K562 (cell line): ENCODE measurements at regions not wholly inside any gene's neighbourhood (a gene's known extent, or its start where the extent isn't known, plus 50 kb on each side); places are given as distances from the start of the nearest gene placed in this dataset.

Experiments
- ATAC-seq: fragments of 200-7000 bp; cut with Tn5 transposase; 3 replicates; pipeline ENCODE4 v1.9.1; 2020; ENCODE audit warnings: moderate library complexity
- BruUV-seq: library from RNA; stranded (reverse); fragments of 400-500 nt; replicated peaks from 2 replicates; lab custom pipeline; 2021; lab: Mats Ljungman, UMichigan
- CTCF ChIA-PET: fragments of 300-600 bp; formaldehyde crosslinking; extraction: SDS; loops from one replicate; lab custom pipeline; 2021; ENCODE audit warnings: low intra/inter-chr PET ratio; lab: Yijun Ruan, JAX
- POLR2A ChIA-PET: fragments of 300-600, 350-650 bp; sonication (Branson Sonifier 250); formaldehyde crosslinking; extraction: SDS; loops from one replicate; lab custom pipeline; 2021; ENCODE audit warnings: antibody characterized with exemption, inconsistent platforms; lab: Yijun Ruan, JAX
- DNase-seq, 4 experiments: peaks; one replicate each; pipeline versions ENCODE4 v3.0.0 to v3.0.0-alpha.2; 2011 to 2018; ENCODE audit warnings: low spot score in 3 of 4, mixed read lengths in 3 of 4; ENCODE audit errors: extremely low read depth in 1 of 4
- FAIRE-seq: peaks from 2 replicates; lab custom pipeline; 2011; peaks lifted over from hg19 to GRCh38; lab: Jason Lieb, UNC
- H2AFZ ChIP-seq: 2 replicates; pipeline ENCODE4 v1.6.0; 2011; ENCODE audit warnings: low read depth, low read length, control low read depth, inconsistent platforms
- H3K27ac ChIP-seq: fragments of 200-600 bp; 3 replicates; pipeline ENCODE4 v1.8.0; 2011; ENCODE audit warnings: low read depth, mild to moderate bottlenecking, control low read depth, inconsistent platforms, low read length, moderate library complexity, mixed read lengths; ENCODE audit errors: extremely low read depth
- H3K27me3 ChIP-seq, 2 experiments: fragments of 300-600 bp in 1 of 2; 2 replicates in 1 of 2; 3 replicates in 1 of 2; pipeline versions ENCODE4 v1.6.0 to v1.8.0; 2011; ENCODE audit warnings: inconsistent platforms in 2 of 2, low read length in 2 of 2, mild to moderate bottlenecking in 1 of 2, mixed read lengths in 1 of 2, moderate library complexity in 1 of 2; ENCODE audit not compliant: control insufficient read depth in 2 of 2, insufficient read depth in 2 of 2
- H3K36me3 ChIP-seq: fragments of 300-600 bp; 3 replicates; pipeline ENCODE4 v1.8.0; 2011; ENCODE audit warnings: mild to moderate bottlenecking, low read length, inconsistent platforms; ENCODE audit not compliant: control insufficient read depth, insufficient read depth
- H3K4me1 ChIP-seq, 2 experiments: fragments of 200-600 bp in 1 of 2; replicated peaks in 1 of 2; 2 replicates in 1 of 2; 3 replicates in 1 of 2; pipeline versions ENCODE4 v1.5.1 to v1.8.0; 2011; ENCODE audit warnings: inconsistent platforms in 2 of 2, low read length in 2 of 2, mild to moderate bottlenecking in 1 of 2, mixed read lengths in 1 of 2, moderate library complexity in 1 of 2; ENCODE audit not compliant: control insufficient read depth in 2 of 2, insufficient read depth in 2 of 2
- H3K4me2 ChIP-seq: 2 replicates; pipeline ENCODE4 v1.6.1; 2011; ENCODE audit warnings: low read length, control low read depth, inconsistent platforms, mixed read lengths; ENCODE audit not compliant: insufficient read depth
- H3K4me3 ChIP-seq: fragments of 200-600 bp; sonication (generic), shearing (Covaris generic); 2 replicates; pipeline ENCODE4 v1.5.1; 2016; ENCODE audit warnings: control low read depth, inconsistent platforms
- H3K79me2 ChIP-seq: fragments of 200-600 bp; 3 replicates; pipeline ENCODE4 v1.8.0; 2011; ENCODE audit warnings: low read length, inconsistent platforms; ENCODE audit not compliant: control insufficient read depth, insufficient read depth
- H3K9ac ChIP-seq, 2 experiments: 2 replicates each; pipeline versions ENCODE4 v1.6.0 to v1.6.1; 2011; ENCODE audit warnings: low read depth in 2 of 2, low read length in 2 of 2, control low read depth in 1 of 2, inconsistent platforms in 1 of 2, mild to moderate bottlenecking in 1 of 2, mixed read lengths in 1 of 2; ENCODE audit not compliant: insufficient read depth in 1 of 2
- H3K9me1 ChIP-seq: one replicate; pipeline ENCODE4 v1.6.0; 2011; ENCODE audit warnings: inconsistent platforms, mild to moderate bottlenecking, low read length, moderate library complexity; ENCODE audit not compliant: control insufficient read depth, insufficient read depth
- H3K9me3 ChIP-seq: replicated peaks from 2 replicates; pipeline ENCODE4 v1.5.1; 2011; ENCODE audit warnings: low read depth, low read length, inconsistent platforms; ENCODE audit not compliant: control insufficient read depth, insufficient read depth
- H4K20me1 ChIP-seq: replicated peaks from 2 replicates; pipeline ENCODE4 v1.6.1; 2011; ENCODE audit warnings: low read length, inconsistent platforms, mixed read lengths; ENCODE audit not compliant: control insufficient read depth, insufficient read depth
- ATF4 ChIP-seq: fragments of 450-650 bp; formaldehyde crosslinking; IDR thresholded peaks from 2 replicates; pipeline ENCODE4 v1.4.0; 2022; ENCODE audit warnings: mild to moderate bottlenecking, moderate library complexity
- CAMTA2 ChIP-seq: fragments of 250-450 bp; sonication (Bioruptor Pico); conservative IDR thresholded peaks from 2 replicates; pipeline ENCODE4 v1.5.1; 2022
- E2F1 ChIP-seq: sonication (generic); formaldehyde crosslinking; IDR thresholded peaks from 2 replicates; pipeline ENCODE4 v1.8.1; 2023; ENCODE audit warnings: mild to moderate bottlenecking, missing genetic modification reagents, moderate library complexity
- HLTF ChIP-seq: fragments of 450-650 bp; IDR thresholded peaks from 2 replicates; pipeline ENCODE4 v1.6.1; 2016
- L3MBTL2 ChIP-seq: fragments of 450-650 bp; IDR thresholded peaks from 2 replicates; pipeline ENCODE4 v1.6.1; 2016; ENCODE audit warnings: mild to moderate bottlenecking, moderate library complexity
- PPARD ChIP-seq: fragments of 250-450 bp; sonication (Bioruptor Pico); IDR thresholded peaks from 2 replicates; pipeline ENCODE4 v1.8.0; 2022; ENCODE audit warnings: inconsistent platforms, mild to moderate bottlenecking, moderate library complexity
- RB1 ChIP-seq: fragments of 450-650 bp; IDR thresholded peaks from 2 replicates; pipeline ENCODE4 v1.6.1; 2017; ENCODE audit warnings: low read depth, mild to moderate bottlenecking
- TEAD4 ChIP-seq, 2 experiments: sonication (generic) in 1 of 2; formaldehyde crosslinking in 1 of 2; IDR thresholded peaks; 2 replicates each; pipeline versions ENCODE4 v1.6.1 to v1.8.0; 2012 to 2022; ENCODE audit warnings: borderline replicate concordance in 1 of 2, inconsistent platforms in 1 of 2, low read length in 1 of 2, mild to moderate bottlenecking in 1 of 2, missing genetic modification reagents in 1 of 2
- ZNF217 ChIP-seq: sonication (generic); formaldehyde crosslinking; IDR thresholded peaks from 2 replicates; pipeline ENCODE4 v1.8.0; 2022; ENCODE audit warnings: mild to moderate bottlenecking, missing genetic modification reagents
- ZNF282 ChIP-seq: sonication (generic); formaldehyde crosslinking; IDR thresholded peaks from 2 replicates; pipeline ENCODE4 v1.8.1; 2023; ENCODE audit warnings: missing genetic modification reagents
- ZNF407 ChIP-seq: fragments of 450-650 bp; IDR thresholded peaks from 2 replicates; pipeline ENCODE4 v1.6.1; 2016; ENCODE audit warnings: low read depth
- WGBS: fragments of 100-300 bp; shearing (Covaris generic); methylation state at CpG from one replicate; pipeline ENCODE4 v1.1.6; 2016; ENCODE audit warnings: low coverage, mixed read lengths; ENCODE audit not compliant: insufficient coverage; ENCODE audit errors: missing lambda C conversion rate; 5-methylcytosine and 5-hydroxymethylcytosine counted together
- in situ Hi-C: fragments of 300-500 bp; cut with MboI; formaldehyde crosslinking; loops from 4 replicates; pipeline ENCODE4 v1.15.0; 2018; ENCODE audit warnings: inconsistent platforms, mixed read lengths
- intact Hi-C: fragments of 100-400 bp; cut with micrococcal nuclease; formaldehyde crosslinking; loops from 2 replicates; pipeline ENCODE4 v1.14.2; 2022

- CTCF ChIA-PET = no interaction called here
- BruUV-seq = no TSS peak
- in situ Hi-C loops (no loop called here), intact Hi-C loops (no loop called here)
- Histone ChIP-seq H4K20me1 (no peaks in the 10 kb centered on the region), H3K4me1 (no peaks in the 10 kb centered on the region), H3K27me3 (no peaks in the 10 kb centered on the region), H3K4me2 (no peak overlapping the region), H3K9me3 (no peaks in the 10 kb centered on the region), H3K9me1 (no peaks in the 10 kb centered on the region), H3K9ac (no peak overlapping the region), H3K36me3 (no peaks in the 10 kb centered on the region), H3K4me3 (no peak overlapping the region), H3K27ac (no peak overlapping the region), H3K79me2 (no peaks in the 10 kb centered on the region), H2AFZ (no peak overlapping the region)
- POLR2A ChIA-PET = no interaction called here
- ATAC-seq (no peak), DNase-seq (no peak), FAIRE-seq (no peak)
- WGBS = 4% methylated on average over 4 of the region's 4 CpGs
- TF ChIP-seq E2F1 (CRISPR knock-in tag) = no peak
- no peak for TF ChIP-seq TEAD4 (IDR thresholded peaks at IDR 0.05; ENCODE audit: low read length)
- TF ChIP-seq TEAD4 (CRISPR knock-in tag; IDR thresholded peaks at IDR 0.05; ENCODE audit: borderline replicate concordance) = no peak
- TF ChIP-seq RB1 = no peak
- TF ChIP-seq HLTF = no peak
- TF ChIP-seq L3MBTL2 = no peak
- TF ChIP-seq ZNF282 = no peak
- TF ChIP-seq ZNF217 = no peak
- TF ChIP-seq PPARD (CRISPR knock-in tag) = no peak
- TF ChIP-seq ZNF407 = no peak
- TF ChIP-seq ATF4 (CRISPR knock-in tag) = no peak
- TF ChIP-seq CAMTA2 (CRISPR knock-in tag) = no peak
These were observed 759.0 kb downstream of the SOCS6 start for GRCh38 chr18:71047882-71048281.
